GM18520 (cell line): ENCODE measurements at regions not wholly inside any gene's neighbourhood (a gene's known extent, or its start where the extent isn't known, plus 50 kb on each side); places are given as distances from the start of the nearest gene placed in this dataset.

Experiments
- ATAC-seq: cut with Tn5 transposase; IDR thresholded peaks from one replicate; pipeline ENCODE4 v1.9.1; 2021; ENCODE audit not compliant: unreplicated experiment

DNA sequence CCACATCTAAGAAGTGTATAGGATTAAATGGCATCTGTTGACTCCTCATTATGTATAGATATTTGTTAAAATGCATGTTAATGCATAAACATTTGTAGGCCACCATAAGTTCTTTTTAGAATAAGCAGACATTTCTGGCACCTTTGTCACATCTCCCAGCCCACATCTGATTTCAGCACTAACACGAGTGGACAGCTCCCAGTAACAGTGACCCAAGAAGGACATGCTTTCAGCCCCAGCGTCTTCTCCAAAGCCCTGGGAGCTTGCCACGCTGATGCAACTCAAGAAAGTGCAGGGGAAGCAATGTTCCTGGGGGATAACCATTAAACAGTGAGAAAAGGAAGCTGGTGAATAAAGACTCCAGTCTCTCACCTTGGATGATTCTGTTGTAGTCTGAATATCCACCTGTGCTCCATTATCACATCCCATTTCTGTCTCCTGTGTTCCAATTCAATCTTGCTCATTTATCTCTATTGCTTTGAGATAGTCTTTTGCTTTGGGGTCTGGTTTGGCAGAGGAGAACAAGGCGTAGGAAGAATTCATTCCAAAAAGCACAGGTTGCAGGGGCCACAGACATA is 182.6 kb upstream of the THSD7B start:
- ATAC-seq: no peak

DNA sequence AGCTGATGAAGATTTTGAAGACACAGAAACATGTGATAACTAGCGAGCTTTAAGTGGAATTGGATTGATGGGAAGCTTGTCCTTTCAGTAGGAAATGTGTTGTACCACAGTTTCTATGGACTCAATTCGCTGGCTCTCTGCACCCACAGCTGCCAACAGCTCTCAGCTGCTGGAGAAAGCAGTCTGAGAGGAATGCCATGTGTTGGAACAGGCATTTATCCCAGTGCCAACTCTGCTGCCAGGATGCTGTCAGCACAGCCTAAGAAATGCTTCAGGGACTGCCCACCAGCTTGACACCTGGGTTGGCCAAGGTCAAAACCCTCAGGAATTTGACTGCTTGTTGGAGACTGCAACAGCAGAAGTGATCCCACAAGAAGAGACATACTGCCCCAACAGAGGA is 193.0 kb upstream of the THSD7B start:
- no peak for ATAC-seq

DNA sequence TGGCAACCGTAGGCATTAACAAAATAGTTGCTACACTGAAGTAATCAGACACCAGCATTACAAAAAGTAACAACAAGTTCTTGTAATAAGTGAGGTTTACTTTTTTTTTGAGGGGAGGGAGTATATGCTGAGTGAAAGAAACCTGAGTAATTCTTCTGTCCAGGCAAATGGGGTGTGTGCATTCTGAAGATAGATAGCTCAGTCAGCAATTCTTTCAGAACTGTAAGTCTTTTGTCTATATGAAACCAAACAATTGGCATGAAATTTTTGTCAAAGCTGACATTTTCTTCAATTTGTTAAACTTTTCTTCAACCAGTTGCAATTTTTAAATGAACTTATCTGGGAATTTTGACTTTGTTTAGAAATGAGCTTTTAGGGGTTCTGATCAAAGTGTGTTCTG is 208.1 kb upstream of the THSD7B start:
- ATAC-seq: no peak

DNA sequence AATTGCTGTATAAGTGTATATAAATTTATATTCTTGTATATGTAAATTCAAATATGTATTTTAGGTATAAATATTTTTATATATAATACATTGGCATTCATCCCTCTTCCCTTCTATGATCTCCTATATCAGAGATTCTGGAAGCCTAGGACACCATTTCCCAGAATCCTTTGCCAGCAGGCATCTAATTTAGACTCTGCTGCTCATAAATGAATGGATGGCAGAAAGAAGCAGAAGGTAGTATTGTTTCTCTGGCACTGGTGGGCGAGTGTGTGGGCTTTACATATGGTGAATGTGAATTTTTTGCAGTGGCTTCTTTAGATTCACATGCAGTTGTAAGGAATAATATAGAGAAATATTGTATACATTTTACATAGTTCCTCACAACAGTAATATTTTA is 215.2 kb upstream of the THSD7B start:
- no peak for ATAC-seq

DNA sequence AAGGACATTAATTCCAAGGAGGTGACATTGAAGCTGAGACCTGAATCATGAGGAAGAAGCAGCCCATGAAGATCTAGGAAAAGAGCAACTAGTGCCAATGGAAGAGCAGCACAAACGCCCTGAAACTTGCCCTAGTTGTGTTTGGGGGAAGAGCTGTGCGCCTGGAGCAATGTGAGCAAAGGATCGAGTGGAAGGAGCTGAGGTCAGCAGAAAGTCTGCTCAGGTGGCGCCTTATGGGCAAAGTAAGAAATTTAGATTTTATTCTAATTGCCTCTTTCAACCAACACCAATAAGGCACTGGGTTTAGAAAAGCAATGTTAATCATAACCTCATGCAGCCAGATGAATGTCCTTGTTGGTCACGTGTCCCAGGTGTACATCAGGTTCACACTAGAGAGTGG is 226.0 kb upstream of the THSD7B start:
- no peak for ATAC-seq

DNA sequence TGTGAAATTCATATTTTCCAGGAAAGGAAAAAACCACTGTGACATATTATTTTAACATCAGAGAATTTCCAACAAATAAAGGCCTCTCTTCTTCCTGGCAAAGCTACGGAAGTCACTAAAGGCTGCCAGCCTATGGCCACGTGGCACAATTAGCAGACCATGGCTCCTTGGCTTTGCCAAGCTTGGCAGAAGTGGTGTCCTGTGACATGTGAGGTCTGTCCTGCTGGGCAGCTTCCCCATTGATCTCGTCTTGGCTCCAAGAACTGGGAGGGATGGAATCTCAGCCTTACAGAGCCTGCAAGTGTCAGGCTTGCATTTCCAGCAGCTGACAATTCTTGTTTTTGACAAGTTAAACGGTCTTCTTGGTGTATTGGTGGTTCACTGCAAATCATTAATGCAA is 226.9 kb upstream of the THSD7B start:
- no peak for ATAC-seq

DNA sequence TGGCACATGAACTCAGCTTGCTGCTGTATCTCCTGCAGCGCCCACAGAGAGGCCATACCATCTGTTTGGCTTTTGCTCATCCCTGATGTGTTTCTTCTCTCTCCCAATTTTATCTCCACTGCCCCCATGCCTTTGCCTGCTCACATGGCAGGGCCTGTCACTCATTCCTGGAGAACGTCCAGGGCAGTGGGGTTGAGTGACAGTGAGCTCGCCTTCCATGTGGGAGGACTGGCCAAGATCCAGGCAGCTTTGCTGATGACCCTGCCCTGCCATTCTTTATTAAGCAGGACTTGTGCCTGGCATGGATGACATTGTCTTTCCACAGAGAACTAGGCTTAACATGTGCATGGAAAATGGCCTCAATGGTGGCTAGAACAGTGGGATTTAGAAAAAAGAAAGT is 230.5 kb upstream of the THSD7B start:
- no peak for ATAC-seq

DNA sequence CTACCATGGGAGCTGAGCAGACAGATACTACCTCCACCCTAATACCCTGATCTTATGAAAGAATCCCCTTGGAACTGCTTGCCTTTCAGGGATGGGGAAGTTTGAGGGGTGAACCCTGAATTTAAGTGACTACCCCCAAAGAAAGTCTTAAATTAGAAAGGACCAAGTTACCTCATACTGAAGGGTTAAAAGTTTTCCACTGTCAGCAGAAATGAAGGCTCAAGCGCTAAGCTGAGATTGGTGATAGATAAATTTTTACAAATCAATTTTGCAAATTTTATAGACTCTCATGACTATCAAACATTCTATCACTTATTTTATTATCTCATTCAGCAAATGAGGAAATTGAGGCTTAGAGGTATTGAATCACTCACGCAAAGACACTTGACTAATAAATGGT is 233.2 kb upstream of the THSD7B start:
- ATAC-seq: no peak

DNA sequence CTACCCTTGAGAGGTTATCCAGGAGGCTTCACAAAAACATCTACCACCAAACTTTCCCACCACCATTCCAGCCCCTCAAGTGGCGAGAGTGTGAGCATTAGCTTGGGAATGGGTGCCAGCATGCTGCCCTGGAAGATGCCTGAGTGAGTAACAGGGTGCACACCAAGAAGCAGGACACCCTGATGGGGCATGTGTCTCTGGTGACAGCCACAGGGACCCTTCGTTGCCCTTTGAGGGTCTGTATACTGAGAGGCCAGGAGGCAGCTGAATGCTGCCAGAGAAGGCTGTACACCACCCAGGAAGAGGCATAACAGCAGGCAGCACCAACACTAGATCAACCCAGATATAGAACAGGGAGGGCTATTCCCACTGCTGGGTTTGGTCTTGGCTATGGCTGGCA is 233.6 kb upstream of the THSD7B start:
- no peak for ATAC-seq

DNA sequence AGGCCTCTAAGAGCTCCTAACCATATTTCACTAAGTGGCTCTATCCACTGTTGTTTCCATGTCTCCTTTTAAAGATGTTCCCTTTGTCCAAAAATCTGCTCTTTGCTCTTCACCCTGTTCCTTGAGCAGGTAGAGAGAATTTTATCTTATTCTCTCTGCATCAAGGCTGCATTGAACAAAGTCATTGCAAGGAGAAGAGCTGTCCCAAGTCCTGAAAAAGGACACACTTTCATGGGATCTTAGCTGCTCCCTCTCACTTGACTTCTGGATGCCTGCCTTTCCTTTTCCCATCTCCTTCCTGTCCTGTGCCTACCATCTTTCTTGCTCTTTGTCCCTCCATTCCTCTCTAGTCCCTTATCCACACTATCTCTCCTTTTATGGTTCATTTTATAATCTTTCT is 235.2 kb upstream of the THSD7B start:
- no peak for ATAC-seq

DNA sequence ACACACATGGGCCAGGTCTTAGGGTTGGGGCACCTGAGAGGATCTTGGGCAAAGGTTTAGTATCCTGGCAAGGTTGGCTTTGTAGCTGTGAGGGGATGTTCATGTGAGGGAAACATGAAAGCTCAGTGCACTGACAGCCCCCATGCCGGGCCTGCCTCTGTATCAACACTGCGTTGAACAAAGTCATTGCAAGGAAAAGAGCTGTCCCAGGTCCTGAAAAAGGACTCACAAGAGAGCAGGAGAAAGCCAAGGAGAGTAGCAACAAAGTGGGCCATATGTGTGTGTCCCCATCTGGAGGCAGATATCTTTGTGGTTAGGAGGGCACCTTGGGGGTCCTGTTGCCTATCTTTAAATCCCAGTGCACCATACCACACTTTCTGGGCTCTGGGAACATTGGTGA is 237.8 kb upstream of the THSD7B start:
- ATAC-seq: no peak

DNA sequence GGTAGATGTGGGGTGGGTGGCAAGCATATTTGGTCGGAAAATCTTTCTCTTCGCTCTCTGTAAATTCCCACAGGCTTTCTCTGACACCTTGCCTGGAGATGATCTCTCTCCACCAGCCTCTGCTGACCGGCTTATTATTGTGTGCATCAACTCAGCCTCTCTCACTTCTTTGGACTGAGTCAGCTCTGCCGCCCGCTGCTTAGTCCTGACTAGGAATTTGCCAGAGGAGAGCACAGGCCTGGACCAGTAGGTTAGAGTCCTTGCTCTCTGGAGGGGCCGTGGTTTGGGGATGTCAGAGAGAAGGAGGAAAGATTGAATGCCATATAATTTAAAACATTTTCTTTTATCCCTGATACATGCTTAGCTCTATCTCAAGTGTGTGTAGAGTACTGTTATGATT is 242.6 kb upstream of the THSD7B start:
- no peak for ATAC-seq

DNA sequence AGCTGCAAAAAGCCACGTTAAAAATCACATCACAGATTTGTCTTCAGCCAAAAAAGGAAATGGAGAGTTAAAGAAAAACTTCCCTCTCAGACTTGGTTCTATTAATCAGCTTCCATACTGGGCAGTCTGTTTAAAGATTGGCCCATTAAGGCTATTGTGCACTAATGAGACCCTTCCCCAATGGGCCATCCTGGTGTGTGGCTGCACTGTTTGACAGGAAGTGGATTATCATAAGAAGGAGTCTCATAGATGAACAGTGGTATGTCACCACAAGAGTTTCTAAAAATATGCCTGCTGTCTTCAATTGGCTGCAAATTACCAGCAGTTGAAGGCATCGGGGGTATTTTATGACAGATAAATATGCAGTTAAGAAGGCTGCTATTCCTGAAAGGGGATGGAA is 247.6 kb upstream of the THSD7B start:
- ATAC-seq: no peak

DNA sequence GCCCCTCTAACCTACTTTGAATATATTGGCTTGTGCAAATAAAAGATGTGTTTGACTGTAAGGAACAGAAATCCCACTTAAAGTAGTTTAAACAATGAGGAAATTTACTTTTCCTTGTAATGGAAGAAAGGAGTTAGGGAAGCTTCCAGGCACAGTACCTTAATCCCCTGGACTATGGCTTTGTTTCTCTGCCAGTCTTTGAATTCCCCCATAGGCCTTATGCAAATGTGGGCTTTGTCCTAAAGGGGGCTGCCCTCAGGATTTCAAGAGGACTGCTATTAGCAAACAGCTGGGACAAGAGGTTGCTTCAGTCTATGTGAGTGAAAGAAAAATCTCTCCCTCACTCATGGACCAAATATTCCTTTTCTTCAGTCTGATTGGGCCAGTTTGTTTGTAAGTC is 255.1 kb upstream of the THSD7B start:
- ATAC-seq: no peak

DNA sequence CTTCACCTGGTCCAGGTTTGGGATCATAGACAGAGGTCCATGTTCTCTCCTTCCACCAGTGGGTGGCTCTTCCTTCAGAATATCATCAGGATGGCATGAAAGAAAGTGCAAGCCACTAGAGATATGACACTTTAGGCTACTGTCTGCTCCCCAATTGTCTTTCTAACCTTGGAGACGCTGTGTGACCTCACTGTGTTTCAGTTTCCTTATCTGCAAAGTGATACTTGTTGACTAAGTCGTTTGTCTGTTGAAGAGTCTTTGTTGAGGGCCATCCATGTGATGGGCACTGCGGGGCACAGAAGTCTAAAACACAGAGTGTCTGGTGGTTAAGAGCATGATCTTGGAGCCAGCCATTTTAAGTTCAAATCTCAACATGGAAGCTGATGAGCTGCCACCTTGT is 259.9 kb upstream of the THSD7B start:
- peak; percentile 45 for ATAC-seq

DNA sequence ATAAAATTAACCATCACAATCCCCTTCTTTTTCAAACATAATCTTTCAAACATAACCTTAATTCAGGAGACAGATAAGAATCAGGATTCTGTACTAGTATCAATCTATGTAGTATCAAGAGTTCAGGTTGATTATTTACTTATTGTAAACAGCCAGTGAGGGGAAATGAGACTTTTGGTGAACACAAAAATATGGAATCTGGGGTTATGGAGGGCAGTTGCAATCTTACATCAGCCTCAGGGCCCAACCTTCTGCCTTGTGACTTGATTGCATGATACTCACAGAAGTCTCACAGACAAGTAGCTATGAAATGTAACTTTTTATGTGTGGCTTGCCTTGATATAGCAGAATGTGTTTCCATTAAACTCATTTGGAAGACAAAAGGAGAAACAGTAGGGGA is 262.7 kb upstream of the THSD7B start:
- ATAC-seq: no peak

DNA sequence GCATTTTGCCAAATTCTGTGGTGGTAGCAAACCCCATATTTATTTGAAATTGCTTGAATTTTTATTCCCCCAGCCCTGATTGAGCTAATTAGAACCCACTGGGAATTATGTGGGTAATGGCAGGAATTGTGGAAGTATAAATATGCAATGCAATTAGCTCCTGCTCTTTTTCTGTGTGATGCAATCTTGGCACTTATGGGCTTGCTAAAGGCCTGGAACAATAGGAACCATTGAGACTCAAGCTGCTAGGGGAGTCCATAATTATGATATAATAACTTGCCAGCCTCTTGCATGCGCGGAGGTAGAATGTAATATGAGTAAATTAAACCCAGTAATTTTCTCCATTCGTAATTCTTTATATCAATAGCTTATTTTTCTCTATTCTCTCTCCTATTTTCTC is 267.6 kb upstream of the THSD7B start:
- no peak for ATAC-seq

DNA sequence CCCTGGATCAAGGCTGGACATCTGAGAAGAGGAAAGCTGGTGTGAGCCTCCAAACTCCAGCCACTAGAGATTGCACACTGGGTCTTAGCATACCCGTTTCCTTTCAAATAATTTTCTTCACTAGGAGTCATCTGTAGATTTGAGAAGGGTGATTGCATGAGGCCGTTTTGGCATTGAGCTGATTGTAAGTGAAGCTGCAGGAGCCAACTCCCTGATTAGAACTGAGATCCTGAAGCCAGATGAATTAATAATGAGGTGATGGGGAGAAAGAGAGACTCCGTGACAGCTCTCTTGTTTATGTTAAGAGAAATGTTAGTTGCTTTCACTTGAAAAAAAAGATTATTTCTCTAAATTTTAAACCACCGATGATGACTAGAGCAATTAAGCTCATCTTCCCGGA is 268.4 kb upstream of the THSD7B start:
- ATAC-seq: no peak

DNA sequence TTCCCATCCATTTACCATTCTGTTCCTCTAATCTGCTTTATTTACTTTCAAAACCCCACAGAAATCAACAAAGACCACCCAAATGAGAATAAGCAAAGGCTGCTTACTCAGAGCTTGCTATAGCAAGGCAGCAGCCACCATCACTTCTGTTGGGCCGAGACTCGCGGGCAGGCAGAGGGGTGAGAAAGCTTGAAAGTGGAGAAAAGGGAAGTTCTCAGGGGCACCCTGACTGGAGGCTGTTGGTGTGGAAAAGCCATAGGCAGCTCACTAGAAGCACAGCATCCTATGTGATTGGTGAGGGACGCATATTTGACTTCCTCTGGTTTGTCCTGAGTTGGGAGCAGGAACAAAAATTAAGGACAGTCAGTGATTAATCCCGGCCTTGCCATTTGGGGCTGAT is 269.7 kb upstream of the THSD7B start:
- ATAC-seq: peak; percentile 55

DNA sequence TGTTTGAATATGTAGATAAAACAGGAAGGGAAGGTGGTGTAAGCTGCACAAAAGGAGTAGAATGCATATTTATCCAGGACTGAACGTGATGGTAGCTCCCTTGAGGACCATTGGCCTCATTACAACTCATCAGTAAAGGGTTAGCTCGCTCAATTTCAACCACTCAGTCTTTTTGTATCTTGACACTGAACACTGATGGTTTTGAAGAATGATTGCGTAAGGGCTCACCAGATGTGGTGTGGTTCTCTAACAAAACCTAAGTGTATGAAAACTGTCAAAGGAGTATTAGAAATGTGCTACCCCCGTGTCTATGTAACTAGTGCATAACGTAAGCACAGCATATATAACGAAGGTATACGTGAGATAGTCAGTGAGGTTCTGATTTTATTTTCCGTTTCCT is 272.4 kb upstream of the THSD7B start:
- ATAC-seq: no peak

DNA sequence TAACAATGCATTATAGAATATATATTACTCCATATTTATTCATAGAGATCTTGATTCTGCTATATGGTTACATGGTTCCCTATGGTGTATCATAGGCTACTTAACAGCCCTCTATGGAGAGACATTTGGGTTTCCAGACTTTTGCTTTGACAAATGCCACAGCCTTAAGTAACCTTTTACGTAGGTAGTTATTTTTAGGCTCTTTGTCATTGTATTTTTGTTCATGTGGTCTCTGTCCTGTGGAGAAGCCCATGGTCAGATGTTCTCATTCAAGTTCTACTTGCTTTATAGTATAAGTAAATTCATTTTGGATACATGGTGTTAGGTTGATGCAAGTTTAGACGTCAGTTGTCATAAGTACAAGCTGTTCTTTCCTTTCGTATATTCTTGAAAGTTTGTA is 275.2 kb upstream of the THSD7B start:
- ATAC-seq: no peak

DNA sequence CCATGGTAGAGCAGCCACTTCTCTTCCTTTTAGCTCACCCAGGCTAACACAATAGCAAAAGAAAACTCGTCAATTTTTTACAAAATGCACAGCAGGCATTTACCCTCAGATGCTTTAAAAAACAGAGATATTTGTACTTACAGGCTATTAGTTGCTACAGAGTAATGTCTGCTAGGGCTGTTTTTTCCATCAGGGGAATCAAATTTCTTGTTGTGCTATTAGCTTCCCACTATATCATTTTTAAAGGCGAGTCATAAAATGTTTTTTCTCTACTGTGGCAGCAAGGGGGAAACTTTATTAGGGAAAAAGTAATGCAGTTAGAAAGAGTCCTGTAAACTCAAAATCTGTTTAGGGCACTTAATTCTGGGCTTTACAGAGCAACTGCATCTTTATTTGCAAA is 277.9 kb upstream of the THSD7B start:
- no peak for ATAC-seq

DNA sequence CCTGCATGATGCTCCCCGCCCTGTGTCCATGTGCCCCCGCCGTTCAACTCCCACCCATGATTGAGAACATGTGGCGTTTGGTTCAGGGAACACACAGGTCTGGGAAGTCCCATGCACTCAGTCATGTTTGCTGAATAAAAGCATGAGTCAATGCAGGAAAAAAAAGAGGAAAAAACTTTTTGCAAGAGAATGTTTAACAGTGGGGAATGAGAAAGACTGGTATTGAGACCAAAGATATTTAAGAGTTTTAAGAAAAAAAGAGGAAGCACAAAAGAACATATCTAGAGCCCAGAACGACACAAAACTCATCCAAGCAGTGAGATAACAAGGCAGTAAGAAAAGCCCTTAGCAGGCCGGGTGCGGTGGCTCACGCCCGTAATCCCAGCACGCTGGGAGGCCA is 279.2 kb upstream of the THSD7B start:
- peak; percentile 43 for ATAC-seq

DNA sequence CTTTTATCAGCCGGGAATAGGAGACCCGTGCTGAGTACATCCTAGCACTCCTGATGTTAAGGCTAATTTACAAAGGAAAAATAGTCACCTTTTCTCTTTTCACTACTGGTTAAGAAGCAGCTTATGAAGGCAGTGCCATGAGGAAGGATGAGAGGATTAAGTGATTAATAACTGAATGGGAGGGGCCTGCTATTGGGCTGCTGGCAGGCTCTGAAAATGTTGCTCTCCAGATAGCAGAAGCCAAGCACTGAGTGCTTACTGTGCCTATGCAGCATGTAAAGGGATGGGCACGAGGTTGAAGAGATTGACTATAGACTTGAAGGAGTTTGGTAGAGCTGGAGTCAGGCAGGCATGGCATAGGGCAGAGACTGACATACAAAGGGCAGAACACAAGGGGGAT is 282.4 kb upstream of the THSD7B start:
- no peak for ATAC-seq
